ENCODE measurements at regions not wholly inside any gene's neighbourhood (a gene's known extent, or its start where the extent isn't known, plus 50 kb on each side); places are given as distances from the start of the nearest gene placed in this dataset.

- TF ChIP-seq CTCF (IDR thresholded peaks at IDR 0.05) (no peak), EZH2 (IDR thresholded peaks at IDR 0.05; ENCODE audit: borderline replicate concordance, insufficient read depth, low read depth, low read length, poor library complexity, severe bottlenecking) (no peak)
Measured at GRCh38 chr7:26029911-26030310, 122.1 kb upstream of the NFE2L3 start.
